Activated CD4-positive, alpha-beta T cell treated with anti-CD3 and anti-CD28 coated beads, Interleukin-2, amount 50 U/mL, for 1 hour (primary cell): ENCODE measurements at regions not wholly inside any gene's neighbourhood (a gene's known extent, or its start where the extent isn't known, plus 50 kb on each side); places are given as distances from the start of the nearest gene placed in this dataset.
"Not testable (repeated sequence)": the region's sequence is repeated elsewhere in the genome, so short reads cannot be mapped to it uniquely, and the experiment has no call there.

ENCODE experiments used
- DNase-seq: peaks from one replicate; pipeline ENCODE4 v3.0.0-alpha.2; 2020

DNA sequence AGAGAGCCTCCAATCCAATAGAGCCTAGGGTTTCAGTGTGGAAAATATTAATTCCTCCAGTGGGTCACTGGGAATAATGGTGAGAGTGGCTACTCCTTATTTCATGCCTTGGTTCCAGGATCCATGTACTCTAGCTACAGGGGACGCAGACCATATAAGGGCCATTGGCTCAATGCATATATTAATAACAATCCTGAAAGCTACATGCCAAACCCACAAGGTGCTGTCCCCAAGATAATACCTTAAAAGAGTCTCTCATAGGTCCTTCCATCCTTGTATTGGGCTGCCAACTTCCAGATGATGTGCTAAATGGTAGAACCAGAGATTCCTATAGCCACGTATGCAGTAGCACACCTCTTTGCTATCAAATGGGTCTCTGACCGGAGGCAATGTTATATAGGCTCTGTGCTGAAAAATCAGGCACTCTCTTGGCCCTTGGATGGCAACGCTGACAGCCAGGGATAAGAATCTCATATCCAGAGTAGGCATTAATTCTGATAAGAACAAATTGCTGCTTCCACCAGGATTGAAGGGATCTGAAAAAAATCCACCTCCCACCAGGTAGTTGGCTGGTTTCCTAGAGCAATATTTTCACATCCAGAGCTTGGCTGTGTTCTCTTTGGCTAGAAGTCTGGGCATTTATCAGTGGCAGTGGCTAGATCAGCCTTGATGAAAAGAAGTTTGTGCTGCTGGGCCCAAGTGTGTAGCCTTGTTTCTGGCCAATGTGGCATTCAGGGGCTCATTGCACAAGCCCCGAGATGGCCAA lies 218.1 kb upstream of the MGAT5 start:
- DNase-seq, result no peak

DNA sequence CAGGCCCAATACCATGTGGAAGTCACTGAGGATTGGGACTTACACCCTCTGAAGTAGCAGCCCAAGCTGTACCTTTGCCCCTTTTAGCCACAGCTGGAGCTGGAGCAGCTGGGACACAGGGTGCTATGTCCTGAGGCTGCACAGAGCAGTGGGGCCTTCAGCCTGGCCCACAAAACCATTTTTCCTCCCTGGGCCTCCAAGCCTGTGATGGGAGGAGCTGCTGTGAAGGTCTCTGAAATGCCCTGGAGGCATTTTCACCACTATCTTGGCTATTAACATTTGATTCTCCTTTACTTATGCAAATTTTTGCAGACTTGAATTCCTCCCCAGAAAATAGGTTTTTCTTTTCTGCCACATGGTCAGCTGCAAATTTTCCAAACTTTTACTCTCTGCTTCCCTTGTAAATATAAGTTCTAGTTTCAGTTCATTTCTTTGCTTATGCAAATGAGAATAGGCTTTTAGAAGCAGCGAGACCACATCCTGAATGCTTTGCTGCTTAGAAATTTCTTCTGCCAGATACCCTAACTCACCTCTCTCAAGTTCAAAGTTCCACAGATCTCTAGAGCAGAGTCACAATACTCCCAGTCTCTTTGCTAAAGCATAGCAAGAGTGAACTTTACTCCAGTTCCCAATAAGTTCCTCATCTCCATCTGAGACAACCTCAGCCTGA lies 213.8 kb upstream of the MGAT5 start:
- no peak for DNase-seq

DNA sequence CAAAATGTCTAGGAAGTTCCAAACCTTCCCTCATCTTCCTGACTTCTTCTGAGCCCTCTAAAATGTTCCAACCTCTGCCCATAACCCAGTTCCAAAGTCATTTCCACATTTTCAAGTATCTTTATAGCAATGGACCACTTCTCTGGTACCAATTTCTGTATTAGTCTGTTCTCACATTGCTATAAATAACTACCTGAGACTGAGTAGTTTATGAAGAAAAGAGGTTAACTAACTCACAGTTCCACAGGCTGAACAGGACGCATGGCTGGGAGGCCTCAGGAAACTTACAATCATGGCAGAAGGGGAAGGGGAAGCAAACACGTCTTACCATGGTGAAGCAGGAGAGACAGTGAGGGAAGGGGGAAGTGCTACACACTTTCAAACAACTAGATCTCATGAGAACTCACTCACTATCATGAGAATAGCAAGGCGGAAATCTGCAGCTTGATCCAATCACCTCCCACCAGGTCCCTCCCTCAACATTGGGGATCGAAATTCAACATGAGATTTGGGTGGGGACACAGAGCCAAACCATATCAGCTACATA lies 213.2 kb upstream of the MGAT5 start:
- not testable (repeated sequence) for DNase-seq

DNA sequence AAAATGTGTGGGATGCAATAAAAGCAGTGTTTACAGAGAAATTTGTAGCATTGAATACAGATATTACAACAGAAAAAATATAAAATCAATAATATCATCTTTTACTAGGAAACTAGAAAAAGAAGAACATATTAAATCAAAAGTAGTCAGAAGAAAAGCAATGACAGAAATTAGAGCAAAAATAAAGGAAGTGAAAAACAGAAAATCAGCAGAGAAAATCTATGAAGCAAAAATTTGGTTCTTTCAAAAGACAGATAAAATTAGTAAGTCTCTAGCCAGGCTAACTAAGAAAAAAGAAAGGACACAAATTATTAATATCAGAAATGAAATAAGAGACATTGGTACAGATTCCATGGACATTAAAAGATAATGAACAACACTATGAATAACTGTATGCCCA lies 212.0 kb upstream of the MGAT5 start:
- DNase-seq, result no peak

DNA sequence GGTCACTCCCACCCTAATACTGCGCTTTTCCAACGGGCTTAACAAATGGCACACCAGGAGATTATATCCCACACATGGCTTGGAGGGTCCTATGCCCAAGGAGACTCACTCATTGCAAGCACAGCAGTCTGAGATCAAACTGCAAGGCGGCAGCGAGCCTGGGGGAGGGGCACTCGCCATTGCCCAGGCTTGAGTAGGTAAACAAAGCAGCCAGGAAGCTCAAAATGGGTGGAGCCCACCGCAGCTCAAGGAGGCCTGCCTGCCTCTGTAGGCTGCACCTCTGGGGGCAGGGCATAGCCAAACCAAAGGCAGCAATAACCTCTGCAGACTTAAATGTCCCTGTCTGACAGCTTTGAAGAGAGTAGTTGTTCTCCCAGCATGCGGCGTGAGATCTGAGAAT lies 210.8 kb upstream of the MGAT5 start:
- not testable (repeated sequence) for DNase-seq

DNA sequence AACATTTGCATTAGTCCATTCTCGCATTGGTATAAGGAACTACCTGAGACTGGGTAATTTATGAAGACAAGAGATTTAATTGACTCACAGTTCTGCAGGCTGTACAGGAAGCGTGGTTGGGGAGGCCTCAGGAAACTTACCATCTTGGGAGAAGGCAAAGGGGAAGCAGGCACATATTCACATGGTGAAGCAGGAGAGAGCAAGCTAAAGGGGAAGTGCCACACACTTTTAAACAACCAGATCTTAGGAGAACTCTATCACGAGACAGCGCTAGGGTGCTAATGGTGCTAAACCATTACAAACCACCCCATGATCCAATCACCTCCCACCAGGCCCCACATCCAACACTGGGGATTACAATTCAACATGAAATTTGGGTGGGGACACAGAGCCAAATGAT lies 201.7 kb upstream of the MGAT5 start:
- DNase-seq, result no peak

DNA sequence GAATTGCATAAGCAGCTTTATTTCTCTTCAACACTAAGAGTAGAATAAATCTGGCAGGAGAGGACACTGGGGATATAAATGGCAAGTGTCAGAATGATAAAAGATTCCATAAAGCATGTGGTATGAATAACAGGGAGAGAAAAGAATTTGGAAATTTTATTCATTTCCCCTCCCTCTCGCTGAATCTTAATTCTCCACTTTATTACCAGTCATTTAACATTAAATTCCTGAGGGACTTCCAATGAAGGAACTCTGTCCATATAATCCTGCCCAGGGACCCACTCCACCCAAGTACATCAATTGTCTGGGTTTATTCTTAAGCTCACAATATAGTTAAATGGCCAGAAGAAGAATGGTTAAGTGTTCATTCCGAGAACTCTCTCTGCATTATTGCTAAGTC lies 197.7 kb upstream of the MGAT5 start:
- DNase-seq, result no peak

DNA sequence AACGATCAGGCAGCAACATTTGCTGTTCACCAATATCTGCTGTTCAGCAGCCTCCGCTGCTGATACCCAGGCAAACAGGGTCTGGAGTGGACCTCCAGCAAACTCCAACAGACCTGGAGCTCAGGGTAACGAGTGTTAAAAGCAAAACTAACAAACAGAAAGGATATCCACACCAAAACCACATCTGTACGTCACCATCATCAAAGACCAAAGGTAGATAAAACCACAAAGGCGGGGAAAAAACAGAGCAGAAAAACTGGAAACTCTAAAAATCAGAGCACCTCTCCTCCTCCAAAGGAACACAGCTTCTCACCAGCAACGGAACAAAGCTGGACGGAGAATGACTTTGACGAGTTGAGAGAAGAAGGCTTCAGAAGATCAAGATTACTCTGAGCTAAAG lies 192.8 kb upstream of the MGAT5 start:
- DNase-seq, result not testable (repeated sequence)

DNA sequence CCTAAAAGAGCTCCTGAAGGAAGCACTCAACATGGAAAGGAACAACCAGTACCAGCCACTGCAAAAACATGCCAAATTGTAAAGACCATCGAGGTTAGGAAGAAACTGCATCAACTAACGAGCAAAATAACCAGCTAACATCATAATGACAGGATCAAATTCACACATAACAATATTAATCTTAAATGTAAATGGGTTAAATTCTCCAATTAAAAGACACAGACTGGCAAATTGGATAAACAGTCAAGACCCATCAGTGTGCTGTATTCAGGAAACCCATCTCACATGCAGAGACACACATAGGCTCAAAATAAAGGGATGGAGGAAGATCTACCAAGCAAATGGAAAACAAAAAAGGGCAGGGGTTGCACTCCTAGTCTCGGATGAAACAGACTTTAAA lies 191.6 kb upstream of the MGAT5 start:
- not testable (repeated sequence) for DNase-seq

DNA sequence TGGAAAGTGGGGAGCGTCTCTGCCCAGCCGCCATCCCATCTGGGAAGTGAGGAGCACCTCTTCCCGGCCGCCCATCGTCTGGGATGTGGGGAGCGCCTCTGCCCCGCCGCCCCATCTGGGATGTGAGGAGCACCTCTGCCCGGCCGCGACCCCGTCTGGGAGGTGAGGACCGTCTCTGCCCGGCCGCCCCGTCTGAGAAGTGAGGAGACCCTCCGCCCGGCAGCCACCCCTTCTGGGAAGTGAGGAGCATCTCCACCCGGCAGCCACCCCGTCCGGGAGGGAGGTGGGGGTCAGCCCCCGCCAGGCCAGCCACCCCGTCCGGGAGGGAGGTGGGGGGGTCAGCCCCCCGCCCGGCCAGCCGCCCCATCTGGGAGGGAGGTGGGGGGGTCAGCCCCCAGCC lies 190.0 kb upstream of the MGAT5 start:
- DNase-seq, result not testable (repeated sequence)

DNA sequence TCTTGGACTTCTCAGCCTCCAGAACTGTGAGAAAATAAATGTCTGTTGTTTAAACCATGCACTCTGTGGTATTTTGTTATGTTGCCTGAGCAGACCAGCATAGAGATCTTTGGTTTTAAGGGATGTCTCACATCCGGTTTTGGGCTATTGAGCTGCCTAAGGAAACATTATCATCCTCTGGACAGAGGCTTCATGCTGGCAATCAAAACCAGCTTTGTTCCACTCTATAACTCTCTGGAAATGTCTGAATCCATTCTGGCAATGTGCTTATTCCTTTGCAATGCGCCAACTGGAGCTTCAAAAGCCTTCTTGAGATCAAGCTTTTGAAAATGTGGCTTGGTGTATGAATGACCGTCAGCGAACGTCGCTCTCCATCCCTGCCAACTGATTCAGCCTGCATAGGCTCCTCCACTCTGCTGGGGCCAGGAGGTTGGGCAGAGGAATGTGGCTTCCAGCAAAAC lies 183.6 kb upstream of the MGAT5 start:
- no peak for DNase-seq

DNA sequence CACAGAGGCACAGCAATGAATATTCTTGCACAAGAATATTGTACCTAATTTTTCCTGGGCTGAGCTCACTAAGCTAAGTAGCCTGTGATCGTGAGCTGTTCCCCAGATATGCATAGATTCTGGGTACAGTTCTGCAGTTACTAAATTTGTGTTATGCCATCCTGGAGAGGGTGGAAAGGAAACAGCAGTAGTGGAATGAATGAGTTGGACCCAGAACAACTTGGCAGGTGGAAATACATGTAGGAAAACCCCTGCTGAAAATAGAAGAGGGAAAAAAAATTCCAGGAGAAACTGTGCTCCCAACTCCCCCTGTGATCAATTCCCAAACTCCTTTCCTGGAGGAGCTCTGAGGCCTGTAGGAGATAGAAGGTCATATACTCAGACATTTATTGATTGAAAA lies 181.5 kb upstream of the MGAT5 start:
- DNase-seq, result no peak

DNA sequence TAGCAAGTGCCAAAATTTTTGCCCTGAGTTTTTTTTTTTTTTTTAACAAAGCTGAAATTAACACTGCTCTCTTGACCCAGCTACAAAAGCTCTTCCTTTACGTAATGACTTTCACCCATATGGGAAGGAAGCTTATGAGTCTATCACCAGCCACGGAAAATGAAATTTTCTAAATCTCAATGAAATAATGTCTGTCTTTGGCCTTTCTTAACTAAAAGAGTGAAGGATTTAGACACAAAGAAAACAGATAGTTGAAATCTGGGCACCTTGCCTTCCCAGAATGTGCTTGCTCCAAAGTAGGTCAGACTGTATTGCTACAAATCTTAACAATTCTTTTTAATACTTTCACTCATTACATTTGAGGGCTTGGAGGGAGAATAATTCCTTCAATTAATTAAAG lies 180.8 kb upstream of the MGAT5 start:
- no peak for DNase-seq

DNA sequence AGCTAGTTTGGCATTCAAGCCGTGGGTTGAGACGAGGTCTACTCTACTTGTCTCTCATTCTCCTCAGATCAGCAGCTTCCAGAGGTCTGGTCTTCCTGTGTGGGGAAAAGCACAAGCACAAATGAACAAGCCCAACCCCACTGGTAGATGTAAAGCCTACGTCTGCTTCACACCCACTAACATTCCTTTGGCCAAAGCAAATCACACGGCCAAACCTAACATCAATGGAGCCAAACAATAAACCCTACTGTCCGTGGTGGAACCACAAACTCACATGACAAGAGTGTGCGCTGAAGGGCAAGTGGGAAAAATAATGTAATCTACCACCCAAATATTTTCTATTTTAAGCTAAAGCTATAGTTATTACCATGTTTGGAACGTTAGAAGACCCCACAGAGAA lies 179.3 kb upstream of the MGAT5 start:
- DNase-seq, result no peak

DNA sequence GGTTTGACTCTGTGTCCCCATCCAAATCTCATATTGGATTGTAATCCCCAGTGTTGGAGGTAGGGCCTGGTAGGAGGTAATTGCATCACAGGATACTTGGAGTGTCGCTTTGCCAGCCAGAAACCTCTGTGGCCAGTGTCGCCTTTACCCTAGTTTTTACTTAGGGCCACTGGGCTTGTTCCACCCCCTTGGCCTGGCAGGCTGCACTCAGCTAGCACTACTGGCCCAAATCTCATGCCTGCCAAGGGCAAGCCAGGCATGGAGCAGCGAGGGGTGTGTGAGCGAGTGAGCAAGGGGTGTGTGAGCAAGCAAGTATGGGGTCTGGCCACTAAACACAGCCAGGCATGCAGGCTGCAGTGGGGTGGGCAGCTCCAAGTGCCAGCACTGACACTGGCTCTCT lies 178.7 kb upstream of the MGAT5 start:
- no peak for DNase-seq

DNA sequence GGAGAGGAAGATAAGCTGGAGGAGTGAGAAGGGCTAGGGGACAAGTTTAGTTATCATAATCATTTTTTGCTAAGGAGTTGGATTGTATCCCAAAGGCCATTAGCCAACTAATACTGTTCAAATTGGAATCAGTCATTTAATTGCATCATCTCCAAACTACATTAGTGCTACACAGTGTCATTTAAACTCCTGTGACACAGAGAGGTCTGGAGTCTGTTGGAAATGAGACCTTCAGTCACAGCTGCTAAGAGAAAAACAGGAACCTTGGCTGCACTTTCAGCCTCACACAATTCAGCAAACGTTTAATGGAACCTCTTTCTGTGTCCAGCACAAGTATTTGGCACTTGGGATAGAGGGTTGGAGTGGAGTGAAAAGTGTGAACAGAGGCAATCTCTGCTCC lies 175.5 kb upstream of the MGAT5 start:
- no peak for DNase-seq

DNA sequence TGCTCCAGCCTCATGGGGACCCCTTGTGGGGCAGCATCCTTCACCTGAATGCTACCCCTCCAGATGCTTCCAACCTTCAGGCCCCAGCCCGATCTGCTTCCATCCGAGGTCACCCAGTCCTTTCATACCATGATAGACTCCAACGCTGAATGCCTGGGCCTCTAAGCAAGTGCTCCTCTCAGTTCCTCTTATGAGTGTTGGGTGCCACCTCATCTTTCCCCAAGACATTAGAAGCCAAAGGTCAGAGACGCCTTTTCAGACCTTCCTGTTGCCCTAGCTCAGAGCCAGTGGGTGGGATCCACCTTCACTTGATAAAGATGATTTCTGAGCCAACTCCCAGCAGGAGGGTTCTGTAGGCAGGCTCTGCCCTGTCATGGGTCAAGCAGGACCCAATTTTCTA lies 174.5 kb upstream of the MGAT5 start:
- no peak for DNase-seq

DNA sequence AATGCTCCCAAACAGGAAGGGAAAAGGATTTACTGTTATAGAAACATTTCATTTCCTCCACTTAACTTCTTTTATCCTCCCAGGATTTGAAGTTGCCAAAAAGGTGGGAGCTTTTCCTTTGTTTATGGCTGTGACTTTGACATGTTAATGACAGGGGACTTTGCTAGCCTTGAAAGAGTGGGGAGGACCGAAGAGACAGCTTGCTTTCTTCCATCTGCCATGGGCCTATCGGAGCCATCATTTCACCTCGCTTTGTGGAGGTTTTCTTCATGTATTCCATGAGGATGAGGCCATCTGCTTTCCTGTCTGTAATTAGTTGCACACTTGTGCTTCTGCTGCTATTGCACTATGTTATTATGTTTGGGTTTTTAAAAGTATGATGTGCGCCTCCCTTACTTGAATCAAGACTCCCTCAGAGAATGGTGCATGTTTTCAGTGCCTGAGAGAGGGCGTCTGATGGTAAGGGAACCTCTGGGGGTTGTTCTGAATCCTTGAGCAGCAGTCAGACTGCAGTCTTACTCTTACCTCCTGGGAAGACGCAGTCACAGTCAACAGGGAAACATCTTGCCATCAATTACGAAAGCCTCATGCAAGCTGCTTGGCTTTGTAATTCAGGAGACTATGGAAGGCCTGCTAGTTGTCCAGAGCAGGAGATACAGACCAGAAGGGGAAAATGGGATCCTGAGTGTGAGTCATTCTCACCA lies 173.3 kb upstream of the MGAT5 start:
- no peak for DNase-seq

DNA sequence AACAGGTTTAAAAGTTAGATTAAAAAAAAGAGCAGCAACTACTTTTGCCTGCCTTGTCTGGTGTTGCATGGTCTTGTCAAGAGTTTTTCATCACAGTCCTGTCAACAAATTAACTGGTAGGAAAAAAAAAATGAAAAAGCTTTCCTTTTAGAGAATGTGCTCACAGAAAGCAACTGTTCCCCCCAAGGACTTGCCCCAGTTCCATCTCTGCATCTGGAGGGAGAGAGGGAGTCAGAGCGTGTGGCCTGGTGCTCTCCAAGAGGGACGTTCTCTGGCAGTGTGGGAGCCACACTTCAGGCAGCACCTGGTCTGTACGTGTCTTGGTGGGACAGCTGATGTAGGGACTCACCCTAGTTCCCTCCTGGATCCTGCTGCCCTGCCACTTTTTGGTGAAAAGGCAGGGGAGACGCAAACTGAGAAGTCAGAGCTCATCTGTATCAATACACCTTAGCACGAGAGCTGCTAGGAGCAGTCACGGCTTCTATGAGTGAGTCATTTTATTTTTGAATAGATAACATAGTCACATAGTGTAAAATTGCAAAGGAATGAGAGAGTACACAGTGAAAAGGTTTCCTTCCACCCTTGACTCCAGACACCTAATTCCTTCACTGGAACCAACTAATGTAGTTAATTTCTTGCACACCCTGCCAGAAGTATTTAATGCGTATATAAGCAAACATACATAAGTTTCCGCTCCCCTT lies 172.5 kb upstream of the MGAT5 start:
- DNase-seq, result no peak

DNA sequence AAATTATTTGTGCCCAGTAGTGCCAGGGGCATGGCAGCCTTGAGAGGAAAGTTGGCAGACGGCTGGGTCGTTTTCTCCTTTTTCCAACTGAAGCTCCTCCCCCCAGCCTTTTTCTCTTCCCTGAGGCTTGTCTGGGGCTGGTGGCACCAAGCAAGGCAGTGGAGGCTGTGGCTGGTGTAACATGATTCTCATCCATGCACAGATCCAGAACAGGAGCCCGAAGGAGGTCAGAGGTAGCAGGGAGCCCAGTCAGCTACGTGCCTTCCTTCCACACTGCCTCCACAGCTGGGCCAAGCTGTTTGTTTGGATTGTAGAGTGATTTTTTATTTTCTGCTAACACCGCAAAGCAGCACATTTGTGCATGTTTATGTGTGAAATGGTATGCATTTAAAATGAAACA lies 170.3 kb upstream of the MGAT5 start:
- no peak for DNase-seq

DNA sequence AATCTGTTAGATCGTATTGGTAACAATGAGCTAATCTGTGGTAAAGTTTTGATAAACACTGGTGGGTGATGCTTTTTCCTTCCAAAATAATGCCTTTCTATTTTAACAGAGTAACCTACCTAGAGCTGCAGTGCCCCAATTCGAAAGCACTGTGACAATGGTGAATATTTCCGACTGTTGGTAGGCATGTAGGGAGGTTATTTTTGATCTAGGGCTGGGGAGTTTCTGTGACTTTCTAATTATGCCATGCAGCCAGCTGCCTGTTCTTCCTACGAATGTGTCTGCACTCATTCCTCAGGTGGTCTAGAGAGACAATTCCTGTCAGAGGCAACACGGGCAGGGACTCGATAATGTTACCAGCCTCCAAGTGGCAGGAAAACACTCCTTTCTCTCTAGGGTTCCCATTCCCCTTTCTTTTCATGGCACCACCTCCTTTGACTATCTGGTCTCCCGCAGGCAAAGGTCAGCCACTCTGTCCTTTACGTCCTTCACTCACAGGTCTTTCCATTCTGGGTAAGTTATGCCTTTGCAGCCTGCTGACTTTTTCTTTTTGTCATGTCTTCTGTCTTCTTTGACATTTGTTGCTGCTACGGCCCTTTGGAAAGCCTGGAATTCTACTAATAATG lies 167.2 kb upstream of the MGAT5 start:
- DNase-seq, result no peak

DNA sequence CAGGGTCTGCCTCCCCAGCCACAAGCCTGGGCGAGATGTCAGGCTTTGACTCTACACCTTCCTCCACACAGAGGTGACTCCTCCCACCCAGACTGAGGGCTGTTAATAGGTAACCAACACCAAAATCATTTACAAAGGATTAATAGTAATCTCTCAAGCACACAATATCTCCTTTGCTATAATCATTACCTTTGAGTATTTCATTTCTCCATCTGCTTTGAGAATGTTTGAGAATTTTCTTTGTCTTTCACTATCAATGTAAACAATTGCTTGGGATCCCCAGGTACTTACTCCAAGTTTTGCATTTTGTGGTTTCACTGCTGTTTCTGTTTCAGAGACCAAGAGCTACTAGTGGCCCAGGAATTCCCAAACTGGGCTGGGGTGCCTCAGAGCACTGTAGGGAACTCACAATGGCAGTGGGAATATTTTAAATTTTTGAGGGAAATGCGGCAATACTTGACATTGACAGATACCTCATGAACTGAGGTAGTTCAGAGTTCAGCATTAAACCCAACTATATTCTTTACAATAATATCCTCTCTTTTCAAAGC lies 166.4 kb upstream of the MGAT5 start:
- no peak for DNase-seq
